8988T (cell line): ENCODE measurements at regions not wholly inside any gene's neighbourhood (a gene's known extent, or its start where the extent isn't known, plus 50 kb on each side); places are given as distances from the start of the nearest gene placed in this dataset.
"Not testable (repeated sequence)": the region's sequence is repeated elsewhere in the genome, so short reads cannot be mapped to it uniquely, and the experiment has no call there.

ENCODE experiments used
- DNase-seq: peaks from one replicate; pipeline ENCODE4 v3.0.0; 2011

DNA sequence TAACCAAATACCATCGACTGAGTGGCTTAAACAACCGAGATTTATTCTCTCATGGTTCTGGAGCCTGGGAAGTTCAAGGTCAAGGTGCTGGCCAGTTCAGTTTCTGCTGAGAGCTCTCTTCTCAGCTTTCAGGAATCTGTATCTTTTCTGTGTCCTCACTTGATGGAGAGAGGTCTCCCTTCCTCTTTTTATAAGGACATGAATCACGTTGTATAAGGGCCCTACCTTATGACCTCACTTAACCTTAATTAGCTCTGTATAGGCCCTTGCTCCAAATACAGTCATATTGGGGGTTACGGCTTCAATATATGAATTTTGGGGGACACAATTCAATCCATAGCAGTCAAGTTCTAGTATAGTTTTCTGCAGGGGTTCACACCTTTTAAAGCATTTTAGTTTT lies 135.2 kb upstream of the ADO start:
- DNase-seq = no peak

DNA sequence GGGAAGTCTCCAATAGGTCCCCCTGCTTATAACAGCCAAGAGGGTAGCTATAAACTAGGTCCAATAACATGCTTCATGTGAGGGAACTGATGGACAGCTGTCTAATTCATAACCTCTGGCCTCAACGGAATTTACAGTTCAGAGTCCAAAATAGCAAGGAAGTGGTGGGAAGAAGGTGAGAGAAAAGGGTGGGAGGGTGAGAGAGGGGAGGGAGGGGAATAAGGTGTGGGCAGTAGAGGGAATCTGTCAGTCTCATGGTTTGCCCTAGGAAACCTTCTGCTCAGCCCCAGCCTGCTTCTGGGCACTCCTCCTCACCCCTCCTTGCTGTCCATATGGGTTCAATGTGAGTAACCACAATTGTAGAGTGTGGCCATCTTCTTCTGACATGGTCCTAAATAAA lies 133.4 kb upstream of the ADO start:
- no peak for DNase-seq

DNA sequence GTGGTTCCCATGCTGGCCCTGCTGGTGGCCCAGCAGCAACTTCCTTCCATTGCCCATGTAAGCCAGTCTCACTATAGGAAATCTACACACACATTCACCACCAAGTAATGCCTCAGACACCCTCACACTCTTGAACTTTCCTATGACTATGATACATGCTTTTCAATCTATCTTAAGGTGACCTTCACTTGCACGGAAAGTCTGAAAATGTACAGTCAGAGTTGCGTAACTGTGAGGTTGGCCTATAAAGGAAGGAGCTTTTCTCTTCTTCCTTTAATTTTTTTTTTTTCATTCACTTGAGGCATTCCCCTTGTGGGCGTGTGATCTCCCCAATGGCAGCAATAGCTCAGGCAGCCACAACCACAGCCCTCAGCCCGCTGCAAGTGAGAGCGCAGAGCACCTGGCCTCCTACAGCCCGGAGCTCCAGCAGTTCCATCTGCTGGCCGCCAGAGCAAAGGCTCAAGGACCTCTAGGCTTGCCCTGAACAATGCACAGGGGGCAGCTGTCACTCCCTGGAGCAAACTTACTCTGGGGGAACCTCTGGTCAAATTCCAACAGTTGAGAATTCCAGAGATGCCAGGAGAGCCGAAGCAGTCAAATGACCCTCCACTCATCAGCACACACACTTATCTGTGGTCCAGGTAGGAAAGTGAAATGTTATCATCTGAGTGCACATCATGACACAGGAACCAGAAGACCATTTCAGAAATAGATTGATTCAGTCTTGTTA lies 123.1 kb upstream of the ADO start:
- no peak for DNase-seq

DNA sequence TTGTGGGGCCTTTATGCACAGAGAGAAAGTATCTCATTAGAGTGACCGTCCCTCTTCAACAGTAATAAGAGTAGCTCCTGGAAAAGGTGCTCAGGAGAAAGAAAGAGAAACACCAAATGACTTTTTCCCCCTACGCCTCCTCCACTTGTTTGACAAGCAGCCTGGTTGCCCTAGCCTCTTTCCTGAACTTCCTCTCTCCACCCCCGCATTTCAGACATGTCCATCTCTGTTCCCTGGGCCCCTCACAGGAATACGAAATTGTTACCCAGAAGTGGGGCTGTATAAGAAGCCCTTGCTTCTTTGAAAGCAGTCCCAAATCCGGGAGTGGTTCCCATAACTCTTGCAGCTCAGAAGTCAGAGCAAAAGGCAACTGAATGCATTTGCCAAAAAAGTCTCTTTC lies 119.6 kb upstream of the ADO start:
- DNase-seq = no peak

DNA sequence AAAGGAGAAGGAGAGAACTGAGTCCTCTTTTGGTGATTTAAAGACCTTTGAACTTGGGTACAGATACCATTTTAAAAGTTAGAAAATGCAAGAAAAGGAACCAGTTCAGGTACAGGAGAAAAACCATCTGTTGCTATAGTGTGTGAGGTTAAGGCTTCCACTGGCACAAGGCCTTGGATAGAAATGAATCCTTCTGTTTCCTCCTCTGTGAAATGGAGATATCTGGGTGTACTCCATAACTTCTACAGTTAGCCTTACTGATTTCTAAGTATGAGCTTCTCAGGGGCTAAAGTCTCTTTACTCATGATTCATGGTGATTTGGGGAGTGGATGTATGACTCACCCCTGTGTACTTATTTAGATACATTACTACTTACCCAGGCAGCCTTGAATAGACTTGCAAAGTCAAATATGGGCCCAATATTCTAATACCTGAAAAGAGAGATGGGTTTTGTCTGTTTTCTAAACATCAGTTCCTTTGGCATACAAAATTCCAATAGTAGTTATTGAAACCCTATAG lies 117.2 kb upstream of the ADO start:
- DNase-seq = no peak

DNA sequence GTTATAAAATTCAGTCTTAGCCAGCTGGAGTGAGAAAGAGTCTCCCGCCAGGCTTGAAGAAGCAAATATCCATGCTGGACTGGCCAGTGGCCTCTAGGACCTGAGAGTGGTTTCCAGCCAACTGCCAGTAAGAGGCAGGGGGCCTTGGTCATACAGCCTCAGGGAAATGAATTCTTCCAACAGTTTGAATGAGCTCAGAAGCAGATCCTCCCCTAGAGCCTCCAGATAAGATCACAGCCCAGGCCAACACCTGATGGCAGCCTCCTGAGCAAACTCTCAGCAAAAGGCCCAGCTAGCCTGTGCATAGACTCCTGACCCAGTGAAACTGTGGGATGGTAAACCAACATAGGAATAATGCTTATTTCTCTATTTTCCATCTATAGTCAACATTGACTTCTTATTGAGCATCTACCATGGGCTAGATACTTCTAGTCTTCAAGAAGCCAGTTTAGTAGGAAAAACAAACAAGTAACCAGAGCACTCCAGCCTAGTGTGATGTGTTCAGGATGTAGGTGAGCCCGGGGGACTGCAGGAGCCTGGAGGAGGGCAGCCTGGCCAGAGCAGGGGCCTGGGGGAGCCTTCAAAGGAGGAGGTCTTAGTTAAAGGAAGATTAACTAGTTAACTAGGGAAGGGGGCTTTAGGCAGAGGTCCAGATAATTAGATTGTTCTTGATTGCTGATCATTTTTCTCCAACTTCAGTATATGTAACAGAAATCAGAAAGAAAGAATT lies 115.4 kb upstream of the ADO start:
- DNase-seq = no peak

DNA sequence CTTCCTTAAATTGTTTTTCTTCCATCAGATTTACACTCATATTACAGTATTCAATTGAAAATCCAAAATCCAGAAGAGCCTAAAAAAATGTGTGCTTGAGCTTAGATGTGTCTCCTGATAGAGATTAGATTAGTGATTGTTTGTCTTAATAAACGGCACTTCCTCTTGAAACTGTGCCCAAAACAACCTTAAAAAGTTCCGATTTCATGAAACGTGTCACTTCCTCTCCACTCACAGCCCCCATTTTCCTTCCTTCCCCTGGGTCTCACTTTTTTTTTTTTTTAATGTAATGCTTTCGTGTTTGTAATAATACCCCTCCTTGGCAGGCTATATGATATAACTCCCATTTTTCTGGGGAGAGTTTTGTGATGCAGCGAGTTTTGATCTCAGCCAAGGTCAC lies 114.8 kb upstream of the ADO start:
- DNase-seq = no peak

DNA sequence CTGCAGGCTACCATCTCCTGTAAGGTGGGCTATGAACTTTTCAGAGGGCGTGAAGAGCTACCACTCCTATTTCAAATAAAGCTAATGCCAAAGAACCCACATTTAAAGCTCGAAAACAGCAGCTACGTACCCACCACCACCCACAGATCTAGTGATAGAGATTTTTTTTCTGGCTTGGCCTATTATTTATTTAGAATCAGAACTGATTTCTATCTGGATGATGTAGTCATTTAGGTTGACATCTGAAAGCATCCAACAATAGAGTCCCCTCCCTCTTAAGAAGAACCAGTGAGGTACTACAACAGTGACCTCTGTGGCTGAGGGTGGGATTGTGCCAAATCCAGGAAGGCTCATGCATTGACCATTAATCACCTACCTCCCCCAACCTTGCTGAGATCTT lies 113.8 kb upstream of the ADO start:
- no peak for DNase-seq

DNA sequence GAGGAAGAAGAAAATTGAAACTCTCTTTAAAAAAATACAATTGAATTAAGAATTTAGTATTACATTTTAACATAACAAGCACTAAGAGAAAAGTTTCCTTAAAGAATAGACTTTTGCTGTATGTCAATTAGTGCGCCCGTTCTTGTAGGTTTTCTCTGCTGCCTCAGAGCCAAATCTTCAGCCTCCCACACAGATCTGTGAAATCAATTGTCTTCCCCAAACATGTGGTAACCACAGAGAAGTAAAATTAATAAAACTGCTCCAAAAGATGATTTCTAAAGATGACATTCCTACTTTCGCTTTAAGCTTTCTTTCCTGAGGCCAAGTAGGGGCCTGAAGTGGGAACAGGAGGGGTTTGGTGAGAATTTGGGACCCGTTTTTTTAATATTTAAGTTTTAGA lies 113.2 kb upstream of the ADO start:
- no peak for DNase-seq

DNA sequence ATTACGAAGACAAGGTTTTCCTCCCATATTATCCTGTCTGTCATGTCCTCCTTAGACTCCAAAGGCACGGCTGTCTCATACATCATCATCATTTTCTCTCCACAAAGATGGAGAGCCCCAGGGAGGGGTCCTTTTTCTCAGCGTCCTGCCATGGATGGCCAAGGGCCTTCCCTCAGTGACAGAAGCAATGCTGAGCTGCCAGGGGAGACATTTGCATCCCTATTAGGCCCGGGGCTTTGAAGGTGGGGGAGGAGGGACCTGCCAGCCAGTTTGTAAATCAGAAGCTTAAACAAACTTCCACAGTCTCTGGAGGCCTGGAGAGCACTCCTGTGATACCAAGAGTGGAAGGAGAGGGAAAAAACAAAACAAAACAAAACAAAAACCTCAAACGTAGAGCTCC lies 112.4 kb upstream of the ADO start:
- DNase-seq = no peak

DNA sequence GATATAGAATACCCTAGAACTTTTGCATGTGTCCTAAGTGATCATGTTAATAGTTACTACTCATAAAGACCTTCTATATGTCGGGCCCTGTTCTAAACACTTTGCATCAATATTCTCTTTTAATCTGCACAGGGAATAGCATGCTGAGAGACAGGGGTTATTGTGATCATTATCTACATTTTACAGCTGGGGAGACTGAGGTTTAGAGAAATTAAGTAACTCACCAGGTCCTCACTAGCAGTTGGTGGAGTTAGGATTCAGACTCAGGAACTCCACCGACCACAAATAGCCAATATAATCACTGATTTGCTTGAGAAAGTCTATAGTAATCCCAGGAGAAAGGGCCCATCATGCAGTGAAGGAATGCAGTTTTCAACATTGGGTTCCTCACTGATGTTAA lies 111.2 kb upstream of the ADO start:
- no peak for DNase-seq

DNA sequence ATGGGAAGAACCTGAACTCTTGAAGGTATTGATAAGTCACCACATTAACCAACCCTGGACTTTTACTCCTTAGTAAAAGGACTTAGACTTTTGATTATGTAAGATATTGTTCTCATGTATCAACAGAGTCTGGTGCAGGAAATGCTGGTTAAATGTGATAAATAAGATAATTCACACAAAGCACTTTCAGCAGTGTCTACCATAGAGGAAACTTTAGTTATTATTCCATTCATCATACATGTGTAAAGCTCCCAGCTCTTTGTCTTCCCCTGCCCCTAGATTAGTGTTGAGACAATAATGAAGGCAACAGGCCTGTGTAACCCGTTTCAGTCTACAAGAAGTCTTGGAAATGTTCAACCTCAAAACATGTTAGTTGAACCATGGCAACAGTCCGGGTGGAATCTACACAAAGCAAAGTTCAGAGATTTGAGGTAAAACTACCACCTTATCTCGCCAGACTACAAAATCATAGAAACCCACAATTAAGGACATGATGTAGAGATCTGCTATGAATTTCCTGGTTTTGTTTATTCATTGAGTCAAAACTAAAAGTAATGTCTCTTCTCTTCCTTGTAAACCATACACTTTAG lies 109.9 kb upstream of the ADO start:
- DNase-seq = no peak

DNA sequence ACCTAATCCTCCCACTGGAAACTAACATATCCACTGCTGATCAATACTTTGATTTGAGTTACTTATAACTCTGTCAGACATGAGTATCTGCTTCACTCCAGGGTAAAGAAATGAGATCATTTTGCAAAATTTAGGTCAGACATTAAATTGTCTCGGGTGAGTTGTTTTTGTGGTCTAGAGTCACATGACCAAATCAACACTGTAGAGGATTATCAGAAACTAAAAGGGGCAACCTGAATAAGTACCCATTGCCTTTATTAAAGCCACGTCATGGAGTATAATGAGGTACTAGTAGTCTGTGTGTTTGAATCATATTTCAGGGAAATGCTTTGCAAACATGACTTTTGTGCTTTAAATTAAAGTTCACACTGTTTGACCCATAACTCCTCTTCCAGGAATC lies 107.7 kb upstream of the ADO start:
- no peak for DNase-seq

DNA sequence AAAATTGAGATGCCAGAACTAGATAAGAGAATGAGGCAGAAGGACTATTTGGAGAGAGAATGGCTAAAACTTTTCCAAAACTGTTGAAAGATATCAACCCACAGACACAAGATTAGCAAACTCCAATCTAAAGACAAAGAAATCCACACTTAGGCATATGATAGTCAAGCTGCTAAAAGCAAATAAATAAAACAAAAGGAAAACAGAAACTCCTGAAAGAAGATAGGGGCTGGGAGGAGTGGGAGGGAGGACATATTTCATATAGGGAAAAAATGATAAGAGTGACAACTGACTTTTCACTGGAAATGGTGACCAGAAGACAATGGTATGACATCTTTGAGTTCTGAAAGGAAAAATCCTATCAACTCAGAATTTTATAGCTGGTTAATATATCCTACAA lies 105.4 kb upstream of the ADO start:
- no peak for DNase-seq

DNA sequence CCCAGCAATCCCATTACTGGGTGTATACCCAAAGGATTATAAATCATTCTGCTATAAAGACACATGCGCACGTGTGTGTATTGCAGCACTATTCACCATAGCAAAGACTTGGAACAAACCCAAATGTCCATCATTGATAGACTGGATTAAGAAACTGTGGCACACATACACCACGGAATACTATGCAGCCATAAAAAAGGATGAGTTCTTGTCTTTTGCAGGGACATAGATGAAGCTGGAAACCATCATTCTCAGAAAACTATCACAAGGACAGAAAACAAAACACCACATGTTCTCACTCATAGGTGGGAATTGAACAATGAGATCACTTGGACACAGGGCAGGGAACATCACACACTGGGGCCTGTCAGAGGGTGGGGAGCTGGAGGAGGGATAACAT lies 100.4 kb upstream of the ADO start:
- DNase-seq = not testable (repeated sequence)

DNA sequence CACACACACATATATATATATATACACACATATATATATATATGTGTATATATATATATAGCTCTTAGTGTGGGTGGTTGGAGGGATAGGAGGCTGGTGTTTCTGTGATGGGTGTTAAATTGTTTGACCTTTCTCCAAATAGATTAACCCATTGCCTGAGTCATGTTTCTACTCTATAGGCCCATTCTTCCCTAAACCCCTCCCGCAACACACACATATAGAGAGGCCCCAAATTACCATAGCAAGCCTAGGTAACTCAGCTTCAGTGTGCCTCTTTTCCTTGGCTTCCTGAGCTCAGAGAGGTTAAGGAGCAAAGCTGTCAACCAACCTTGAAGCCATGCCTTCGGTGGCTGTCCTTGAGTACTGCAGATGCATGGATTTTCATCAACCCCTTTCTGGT lies 98.7 kb upstream of the ADO start:
- DNase-seq = no peak

DNA sequence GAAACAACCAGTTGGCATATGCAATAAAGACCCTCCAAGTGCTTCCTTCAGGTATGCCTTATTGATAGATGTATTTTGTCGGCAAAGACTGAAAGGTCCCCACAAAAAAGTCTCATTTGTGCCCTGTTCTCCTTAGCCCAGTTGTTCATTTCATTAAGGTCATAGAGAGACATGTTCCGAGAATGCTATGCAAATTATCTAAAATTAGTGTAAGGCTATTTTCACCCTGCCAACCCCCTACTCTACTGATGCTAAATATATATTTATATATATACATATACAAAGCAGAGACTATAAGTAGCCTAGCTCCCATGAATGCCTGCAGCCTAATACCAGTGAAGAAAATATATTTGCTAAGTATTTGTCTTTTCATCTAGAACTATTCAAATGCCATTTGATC lies 96.7 kb upstream of the ADO start:
- no peak for DNase-seq

DNA sequence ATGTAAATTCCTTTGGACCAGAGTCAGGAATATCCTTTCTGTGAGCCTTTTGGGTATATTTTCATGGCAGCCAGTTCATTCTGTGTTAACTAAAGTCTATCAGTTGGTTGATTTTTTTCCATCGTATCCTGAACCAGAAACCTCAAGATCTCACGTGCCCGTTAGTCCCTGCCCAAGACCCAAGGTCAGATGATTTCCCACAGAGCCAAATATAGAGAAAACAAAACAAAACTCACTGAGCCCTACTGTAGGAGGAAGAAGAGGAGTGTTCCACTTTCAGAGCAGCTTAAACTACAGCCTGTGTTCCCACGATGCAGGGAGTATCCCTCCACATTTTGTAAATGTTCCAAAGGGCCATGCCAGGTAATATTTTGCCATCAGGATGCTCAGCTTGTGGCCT lies 96.0 kb upstream of the ADO start:
- DNase-seq = no peak

DNA sequence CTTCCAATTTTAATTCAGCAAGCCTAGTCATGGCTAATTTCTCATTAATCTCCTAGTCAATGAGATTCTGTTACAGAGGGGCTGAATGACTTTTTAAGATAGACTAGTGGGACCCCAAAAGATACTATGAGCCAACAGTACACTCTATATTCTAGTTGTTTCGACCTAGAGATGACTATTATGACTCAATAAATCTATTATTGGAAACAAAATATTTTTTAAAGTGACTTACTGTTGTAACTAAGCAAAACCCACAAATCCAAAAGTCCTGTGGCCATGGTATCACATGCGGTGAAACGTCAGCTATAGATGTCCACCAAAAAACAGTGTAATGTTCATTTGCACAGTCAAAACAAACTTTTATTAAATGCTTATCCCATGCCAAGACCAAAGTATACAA lies 95.3 kb upstream of the ADO start:
- DNase-seq = no peak

DNA sequence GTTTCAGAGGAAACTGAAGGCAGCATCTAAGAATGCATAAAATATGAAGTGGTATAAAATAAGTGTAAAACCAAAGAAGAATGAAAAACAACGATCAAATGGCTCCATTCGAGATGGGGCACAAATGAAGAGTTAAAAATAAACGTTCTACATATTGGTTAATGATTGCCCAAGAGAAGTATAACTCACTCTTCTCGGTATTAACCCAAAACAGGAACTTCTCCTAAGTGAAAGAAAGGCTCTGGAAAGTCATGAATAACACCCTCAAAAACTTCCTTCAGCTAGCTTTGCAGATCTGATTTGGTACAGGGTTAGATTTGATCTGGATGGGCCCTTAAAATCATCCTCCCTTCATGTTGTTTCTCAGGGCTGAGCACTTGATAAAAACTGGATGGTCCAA lies 94.3 kb upstream of the ADO start:
- no peak for DNase-seq

DNA sequence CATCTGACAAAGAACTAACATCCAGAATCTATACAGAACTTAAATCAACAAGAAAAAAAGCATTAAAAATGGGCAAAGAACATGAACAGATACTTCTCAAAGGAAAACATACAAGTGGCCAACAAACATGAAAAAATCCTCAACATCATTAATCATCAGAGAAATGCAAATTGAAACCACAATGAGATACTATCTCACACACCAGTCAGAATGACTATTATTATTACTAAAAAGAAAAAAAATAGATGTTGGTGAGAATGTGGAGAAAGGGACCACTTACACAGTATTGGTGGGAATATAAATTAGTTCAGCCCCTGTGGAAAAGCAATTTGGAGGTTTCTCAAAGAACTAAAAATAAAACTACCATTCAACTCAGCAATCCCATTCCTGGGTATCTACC lies 89.1 kb upstream of the ADO start:
- no peak for DNase-seq

DNA sequence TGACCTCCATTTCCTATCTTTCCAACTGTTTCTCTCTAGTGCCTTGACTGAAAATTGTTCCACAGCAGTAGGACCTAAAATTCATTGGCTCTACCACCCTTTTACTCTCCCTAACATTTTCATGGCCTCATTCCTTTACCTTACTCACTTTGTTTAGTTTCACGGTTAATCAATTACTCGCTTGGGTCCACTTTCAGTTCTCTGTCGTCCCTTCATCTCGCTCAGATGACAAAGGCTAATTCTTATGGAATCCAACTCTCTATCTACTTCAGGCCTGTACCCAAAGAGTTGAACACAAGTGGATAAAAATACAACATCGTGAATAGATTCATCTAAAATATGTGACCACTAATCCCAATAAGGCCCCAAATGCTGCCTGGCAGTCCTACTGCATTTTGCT lies 85.9 kb upstream of the ADO start:
- no peak for DNase-seq

DNA sequence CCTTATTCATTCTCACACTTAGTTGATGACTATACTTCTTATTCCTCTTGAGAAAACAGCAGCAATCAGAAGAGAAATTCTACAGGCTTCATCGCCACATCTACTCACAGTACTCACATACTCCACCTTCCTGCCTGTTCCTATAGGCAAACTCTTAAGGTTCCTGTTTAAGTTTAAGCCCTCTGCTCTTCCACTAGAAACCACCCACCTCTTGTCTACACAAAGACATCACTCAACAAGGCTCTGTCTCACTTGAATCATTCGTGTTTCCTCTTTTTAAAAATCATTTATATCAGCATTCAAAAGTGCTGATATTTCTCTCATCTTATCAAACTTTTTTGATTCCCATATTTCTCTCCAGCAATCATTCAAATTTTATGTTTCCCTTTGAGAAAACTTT lies 85.5 kb upstream of the ADO start:
- DNase-seq = no peak

DNA sequence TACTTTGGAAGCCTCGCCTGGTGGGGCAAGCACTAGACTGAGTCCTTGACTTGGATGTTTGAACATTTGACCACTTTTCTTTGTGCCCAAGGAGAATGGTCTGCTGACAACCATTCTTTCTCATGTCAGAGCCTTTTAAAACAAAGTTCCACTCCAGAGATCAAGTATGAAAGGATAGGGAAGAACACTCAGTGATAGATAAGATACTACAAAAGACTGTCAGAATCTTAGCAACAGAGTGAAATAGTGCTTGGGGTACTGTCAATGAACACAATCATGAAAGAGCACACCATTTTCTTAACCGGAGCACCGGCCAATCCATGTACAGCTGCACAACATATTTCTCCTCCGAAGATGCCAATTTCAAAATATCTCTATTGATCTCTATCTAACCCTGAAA lies 82.8 kb upstream of the ADO start:
- DNase-seq = no peak

DNA sequence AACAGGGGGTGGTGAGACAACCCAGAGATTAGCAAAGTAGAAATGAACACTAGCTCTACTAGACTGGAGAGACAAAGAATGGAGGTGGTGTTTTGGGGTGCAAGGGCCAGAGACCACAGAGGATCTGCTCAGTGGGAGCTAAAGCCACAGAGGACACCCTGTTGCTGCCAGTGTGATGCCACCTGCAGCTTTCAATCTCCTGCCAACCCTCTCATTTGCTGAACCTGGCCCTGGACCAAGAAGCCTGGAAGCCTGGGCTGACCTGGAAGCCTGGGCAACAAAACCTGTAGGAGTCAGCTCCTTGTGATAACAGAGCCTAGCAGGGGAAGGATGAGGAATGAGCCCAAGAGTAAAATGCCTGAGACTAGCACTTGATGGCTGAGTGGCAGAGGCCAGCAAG lies 81.1 kb upstream of the ADO start:
- DNase-seq = no peak
